Right cardiac atrium (tissue), 5 donors: ENCODE measurements at regions not wholly inside any gene's neighbourhood (a gene's known extent, or its start where the extent isn't known, plus 50 kb on each side); places are given as distances from the start of the nearest gene placed in this dataset.
"Not testable (repeated sequence)": the region's sequence is repeated elsewhere in the genome, so short reads cannot be mapped to it uniquely, and the experiment has no call there.

ENCODE experiments used
- ATAC-seq, 2 donors: fragments of 200-7000 bp; cut with Tn5 transposase; one replicate each; pipeline versions ENCODE4 v1.8.0 to v1.9.1; 2020; ENCODE audit warnings: moderate library complexity in 2 of 2, mild to moderate bottlenecking in 1 of 2
- DNase-seq, 3 donors: peaks; one replicate each; pipeline ENCODE4 v3.0.0-alpha.2; 2020
- H3K27ac ChIP-seq: one replicate; pipeline ENCODE4 v1.5.1; 2013; ENCODE audit warnings: mild to moderate bottlenecking, low read length, control low read depth, moderate library complexity
- H3K27me3 ChIP-seq: one replicate; pipeline ENCODE4 v1.6.1; 2013; ENCODE audit not compliant: control insufficient read depth, insufficient read depth
- H3K4me1 ChIP-seq: one replicate; pipeline ENCODE4 v1.6.1; 2013; ENCODE audit warnings: low read length; ENCODE audit not compliant: control insufficient read depth, insufficient read depth
- H3K4me3 ChIP-seq: one replicate; pipeline ENCODE4 v1.5.1; 2013; ENCODE audit warnings: low read length, control low read depth
- H3K9me3 ChIP-seq: one replicate; pipeline ENCODE4 v1.6.1; 2013; ENCODE audit warnings: low read length; ENCODE audit not compliant: control insufficient read depth
- WGBS: extraction: QIAGEN DNeasy Blood & Tissue Kit; methylation state at CpG from one replicate; pipeline ENCODE4 v1.1.7; 2013; 5-methylcytosine and 5-hydroxymethylcytosine counted together
- intact Hi-C, 4 donors: fragments of 100-400 bp; cut with DNase I; formaldehyde crosslinking; loops; one replicate each; pipeline versions ENCODE4 v1.11.0 to v1.14.0; 2022 to 2023
- donor health status: healthy with polysubstance abuse.
- donor health status: DM: no; HTN: yes; CAD: no.
- donor health status: DM: no; HTN: no; CAD: no.
- donor health status: DM: no; HTN: yes; CAD: no; lungs with severe emphysema.
- donor health status: DM: yes; HTN: yes; CAD: no.

DNA sequence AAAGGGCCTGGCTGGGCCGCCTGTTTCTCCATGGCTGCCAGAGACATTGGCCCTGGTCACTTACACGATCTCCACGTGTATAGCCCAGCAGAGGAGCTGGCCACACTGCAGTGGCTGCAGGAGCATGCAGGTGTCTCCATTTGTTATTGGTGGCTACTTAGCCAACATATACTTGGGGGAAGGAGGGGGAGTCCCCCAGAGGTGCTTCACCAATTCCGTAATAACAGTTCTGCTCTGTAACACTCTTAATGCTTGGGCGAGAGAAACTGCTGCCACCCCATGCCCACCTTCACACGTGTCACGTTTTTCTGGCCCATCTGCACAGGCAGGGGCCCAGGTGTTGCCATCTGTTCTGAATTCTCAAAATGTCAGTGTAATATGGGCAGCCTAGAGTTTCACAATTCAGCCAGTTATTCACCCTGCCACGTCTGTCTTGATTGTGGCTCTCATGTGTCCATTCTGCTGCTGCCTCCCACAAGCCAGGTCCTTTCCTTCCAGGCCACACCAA is 353.5 kb downstream of the BCL2L11 start:
- ATAC-seq, H3K27ac ChIP-seq, DNase-seq, H3K4me1 ChIP-seq, intact Hi-C loops, H3K4me3 ChIP-seq, H3K27me3 ChIP-seq, H3K9me3 ChIP-seq: not testable (repeated sequence)
- WGBS, result 92% methylated on average over 8 of the region's 8 CpGs

DNA sequence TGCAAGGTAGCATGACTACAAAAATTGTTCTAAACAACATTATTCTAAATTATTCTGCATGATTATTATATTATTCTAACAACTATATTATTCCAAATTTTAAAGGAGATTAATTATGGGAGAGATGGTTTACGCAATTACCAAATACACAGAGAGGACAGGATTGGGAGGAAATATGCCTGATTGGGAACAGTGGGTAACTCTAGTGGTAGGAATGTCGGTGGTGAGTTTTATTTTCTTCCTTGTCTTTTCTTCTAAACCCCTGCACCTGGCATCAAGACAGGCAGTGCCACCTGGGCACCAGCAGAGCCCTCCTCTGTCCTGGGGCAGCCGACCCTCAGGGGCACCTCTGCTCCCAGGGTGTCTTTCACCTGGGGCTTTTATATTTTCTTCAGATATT is 357.6 kb downstream of the BCL2L11 start:
- intact Hi-C loops, H3K4me1 ChIP-seq, H3K9me3 ChIP-seq, ATAC-seq, DNase-seq, H3K27me3 ChIP-seq, H3K27ac ChIP-seq, H3K4me3 ChIP-seq: not testable (repeated sequence)
- 89% methylated on average over 2 of the region's 3 CpGs for WGBS

DNA sequence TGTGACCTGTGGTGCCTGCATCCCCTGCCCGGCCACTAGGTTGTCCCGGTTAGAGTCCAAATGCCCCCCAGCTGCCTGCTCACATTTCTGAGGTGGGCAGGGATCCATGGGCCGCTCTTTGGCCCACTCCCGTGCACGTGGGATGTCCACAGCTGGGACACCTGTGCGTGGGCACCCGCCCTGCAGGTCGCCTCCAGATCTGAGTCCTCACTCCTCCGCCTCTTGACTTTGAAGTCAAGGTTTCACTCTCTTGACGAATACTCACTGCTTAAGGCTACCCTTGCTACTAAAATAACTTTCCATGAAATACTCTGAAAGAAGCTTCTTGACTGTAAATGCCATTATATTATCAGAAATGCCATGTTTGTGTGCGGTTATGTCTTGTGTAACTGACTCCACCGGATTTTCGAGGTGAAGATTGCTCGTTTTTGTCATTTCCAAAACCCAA is 358.2 kb downstream of the BCL2L11 start:
- H3K4me1 ChIP-seq, H3K27ac ChIP-seq, H3K9me3 ChIP-seq, H3K4me3 ChIP-seq, ATAC-seq, DNase-seq, H3K27me3 ChIP-seq, intact Hi-C loops: not testable (repeated sequence)
- WGBS, result 91% methylated on average over 12 of the region's 14 CpGs

DNA sequence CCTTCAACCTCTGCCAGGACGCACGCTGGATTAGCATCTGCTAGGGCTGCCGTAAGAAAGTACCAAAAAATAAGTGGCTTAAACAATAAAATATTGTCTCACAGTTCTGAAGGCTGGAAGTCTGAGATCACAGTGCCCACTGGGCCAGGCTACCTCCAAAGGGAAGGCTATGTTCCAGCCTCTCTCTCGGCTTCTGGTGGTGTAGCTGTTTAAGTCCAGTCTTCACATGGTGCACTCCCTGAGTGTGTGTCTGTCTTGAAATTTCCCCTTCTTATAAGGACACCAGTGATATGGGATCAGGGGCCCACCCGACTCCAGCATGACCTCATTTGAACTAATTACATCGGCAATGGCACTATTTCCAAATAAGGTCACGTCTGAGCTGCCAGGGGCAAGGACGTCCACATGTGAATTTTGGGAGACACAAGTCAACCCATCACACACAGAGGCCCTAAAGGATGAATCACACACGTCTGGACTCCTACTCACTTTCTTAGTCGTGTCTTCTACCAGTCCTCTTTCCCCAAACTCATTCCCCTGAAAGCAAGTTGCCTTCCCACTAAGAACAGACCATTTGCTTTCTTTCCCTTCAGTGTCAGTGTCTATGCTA is 359.4 kb downstream of the BCL2L11 start:
- H3K4me1 ChIP-seq, H3K4me3 ChIP-seq, H3K27ac ChIP-seq, DNase-seq, intact Hi-C loops, H3K9me3 ChIP-seq, H3K27me3 ChIP-seq: not testable (repeated sequence)
- WGBS, result 80% methylated on average over 10 of the region's 10 CpGs
- peak in 1 of 2 donors; percentile 55 for ATAC-seq

DNA sequence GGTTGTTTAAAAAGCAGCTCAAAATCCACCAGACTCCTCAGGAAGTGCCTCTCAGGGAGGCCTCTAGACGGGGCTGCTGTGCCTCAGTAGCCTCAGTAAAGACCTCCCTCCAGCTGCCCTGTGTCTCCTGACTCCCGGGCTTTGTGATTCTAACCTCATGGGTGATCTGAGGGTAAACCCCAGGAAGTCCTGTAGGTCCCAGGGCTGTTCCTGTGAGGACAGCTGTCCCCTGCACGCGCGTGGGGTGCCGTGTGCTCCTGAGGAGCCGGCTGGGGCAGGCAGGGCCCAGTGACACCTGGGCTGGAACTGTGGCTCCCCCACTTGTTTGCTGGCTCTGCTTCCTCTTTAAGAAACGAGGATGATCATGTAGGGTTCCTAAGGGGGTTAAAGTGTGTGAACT is 359.9 kb downstream of the BCL2L11 start:
- DNase-seq, intact Hi-C loops, H3K4me1 ChIP-seq, H3K27ac ChIP-seq, H3K9me3 ChIP-seq, H3K4me3 ChIP-seq, H3K27me3 ChIP-seq: not testable (repeated sequence)
- 72% methylated on average over 8 of the region's 8 CpGs for WGBS
- peak; percentile 9 to 35 for ATAC-seq

DNA sequence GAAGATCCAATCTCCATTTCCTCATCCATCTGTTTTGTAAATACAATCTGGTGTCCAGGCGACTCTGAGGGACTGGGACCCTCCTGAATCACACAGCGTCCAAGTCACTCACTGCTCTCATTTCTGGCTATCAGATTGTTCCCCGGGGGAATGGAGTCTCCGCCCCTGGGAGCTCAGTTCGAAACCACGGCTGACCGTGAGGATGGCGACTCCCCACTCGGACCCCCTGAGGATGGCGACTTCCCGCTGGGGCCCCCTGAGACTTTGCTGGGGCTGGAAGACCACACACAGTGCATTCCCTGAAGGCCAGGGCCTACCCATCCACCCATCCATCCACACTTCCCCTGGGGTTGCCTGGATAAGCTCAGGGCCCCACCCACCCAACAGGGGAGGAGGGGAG is 360.5 kb downstream of the BCL2L11 start:
- H3K27ac ChIP-seq, intact Hi-C loops, H3K4me3 ChIP-seq, H3K27me3 ChIP-seq, ATAC-seq, H3K4me1 ChIP-seq, H3K9me3 ChIP-seq: not testable (repeated sequence)
- 66% methylated on average over 10 of the region's 11 CpGs for WGBS
- peak in 2 of 3 donors; percentile 36 to 50 for DNase-seq

DNA sequence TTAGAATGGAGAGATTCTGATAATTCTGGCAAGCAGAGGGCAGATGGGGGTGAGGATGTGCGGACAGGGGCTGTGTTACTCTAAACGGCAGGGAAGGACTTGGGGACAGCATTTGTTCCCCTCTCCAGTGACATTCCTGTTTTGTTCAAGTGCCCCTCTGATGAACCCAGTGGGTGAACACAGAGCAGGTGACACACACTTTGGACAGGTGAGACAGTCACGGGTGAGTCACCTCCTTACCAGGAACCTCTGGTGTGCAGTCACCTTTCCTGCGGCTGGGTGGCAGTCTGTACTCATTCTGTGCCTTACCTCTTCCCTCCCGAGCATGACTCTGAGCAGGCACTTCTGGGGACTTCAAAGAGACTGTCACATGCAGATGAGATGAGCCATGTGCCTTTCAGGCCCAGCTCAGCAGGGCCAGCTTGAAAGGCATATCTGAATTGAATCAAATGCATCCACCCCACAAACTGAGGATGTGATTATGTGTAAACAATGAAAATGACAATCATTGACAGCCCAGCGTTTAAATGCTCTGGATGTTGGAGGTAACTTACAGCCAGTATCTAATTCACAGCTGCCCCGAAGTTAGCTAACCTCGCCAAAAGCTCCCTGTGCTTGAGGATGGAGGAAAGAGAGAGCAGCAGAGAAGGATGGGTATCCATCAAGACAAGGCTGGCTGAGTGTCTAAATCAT is 362.4 kb downstream of the BCL2L11 start:
- DNase-seq, H3K27me3 ChIP-seq, H3K4me1 ChIP-seq, intact Hi-C loops, H3K4me3 ChIP-seq, H3K9me3 ChIP-seq, H3K27ac ChIP-seq: not testable (repeated sequence)
- peak; percentile 28 to 45 for ATAC-seq
- WGBS, result 91% methylated on average over 5 of the region's 8 CpGs

DNA sequence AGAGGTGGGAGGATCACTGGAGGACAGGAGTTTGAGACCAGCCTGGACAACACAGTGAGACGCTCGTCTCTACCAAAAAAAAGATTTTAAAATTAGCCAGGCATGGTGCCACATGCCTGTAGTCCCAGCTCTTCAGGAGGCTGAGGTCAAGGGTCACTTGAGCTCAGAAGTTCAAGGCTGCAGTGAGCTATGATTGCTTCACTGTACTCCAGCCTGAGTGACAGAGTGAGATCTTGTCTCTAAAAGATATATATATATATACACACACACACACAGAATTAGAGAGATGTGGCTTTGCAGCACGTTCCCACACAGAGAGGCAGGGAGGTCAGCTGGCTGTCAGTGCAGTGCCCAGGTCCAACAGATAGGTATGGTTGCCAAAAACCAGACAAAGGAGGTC is 363.4 kb downstream of the BCL2L11 start:
- H3K4me3 ChIP-seq, H3K9me3 ChIP-seq, ATAC-seq, DNase-seq, H3K27me3 ChIP-seq, H3K27ac ChIP-seq, H3K4me1 ChIP-seq, intact Hi-C loops: not testable (repeated sequence)
- WGBS, result 81% methylated on average over 1 of the region's 3 CpGs

DNA sequence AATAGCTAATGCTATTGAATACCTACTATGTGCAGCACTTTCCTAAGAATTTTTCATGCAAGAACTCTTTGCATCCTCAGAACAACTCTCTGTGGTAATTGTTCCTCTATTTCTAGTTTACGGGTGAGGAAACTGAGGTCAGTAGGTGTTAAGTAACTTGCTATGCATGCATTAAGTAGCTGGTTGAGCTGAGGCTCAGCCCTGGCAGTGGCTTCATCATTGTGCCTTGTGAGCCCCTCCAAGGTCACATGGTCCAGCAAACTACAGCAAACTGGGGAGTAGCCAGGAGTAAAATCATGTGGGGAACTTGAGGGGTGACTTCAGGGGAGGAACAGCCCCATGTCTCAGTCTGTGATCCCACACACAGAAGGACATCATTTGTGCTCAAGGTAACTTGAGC is 365.2 kb downstream of the BCL2L11 start:
- ATAC-seq, result not testable (repeated sequence)

DNA sequence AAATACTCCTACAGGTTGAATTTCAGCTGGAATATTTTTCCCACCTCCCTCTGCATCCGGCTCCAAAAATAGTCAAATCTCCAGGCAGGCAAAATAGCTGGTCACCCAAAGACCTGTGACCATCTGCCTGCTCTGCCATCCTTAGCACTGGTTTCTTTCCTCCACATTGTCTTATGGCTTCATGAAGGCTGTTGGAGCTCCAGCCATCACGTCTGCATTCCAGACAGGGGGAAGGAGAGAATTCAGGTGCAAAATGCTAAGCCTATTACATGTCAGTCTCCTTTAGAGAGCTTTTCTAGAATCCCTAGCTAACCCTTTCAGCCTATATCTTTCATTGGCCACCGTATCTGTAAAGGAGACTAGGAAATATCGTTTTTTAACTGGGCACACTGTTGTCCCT is 367.7 kb downstream of the BCL2L11 start:
- WGBS, result 96% methylated on average over 4 of the region's 4 CpGs
- ATAC-seq, intact Hi-C loops, H3K27ac ChIP-seq, DNase-seq, H3K27me3 ChIP-seq, H3K9me3 ChIP-seq, H3K4me1 ChIP-seq, H3K4me3 ChIP-seq: not testable (repeated sequence)

More for the DNA sequence above, 365.2 kb downstream of the BCL2L11 start:
- WGBS, result 71% methylated on average over 1 of the region's 1 CpG
- H3K9me3 ChIP-seq, H3K27ac ChIP-seq, H3K4me1 ChIP-seq, H3K27me3 ChIP-seq, H3K4me3 ChIP-seq, intact Hi-C loops: not testable (repeated sequence)
- DNase-seq, result peak in 1 of 3 donors; percentile 45

DNA sequence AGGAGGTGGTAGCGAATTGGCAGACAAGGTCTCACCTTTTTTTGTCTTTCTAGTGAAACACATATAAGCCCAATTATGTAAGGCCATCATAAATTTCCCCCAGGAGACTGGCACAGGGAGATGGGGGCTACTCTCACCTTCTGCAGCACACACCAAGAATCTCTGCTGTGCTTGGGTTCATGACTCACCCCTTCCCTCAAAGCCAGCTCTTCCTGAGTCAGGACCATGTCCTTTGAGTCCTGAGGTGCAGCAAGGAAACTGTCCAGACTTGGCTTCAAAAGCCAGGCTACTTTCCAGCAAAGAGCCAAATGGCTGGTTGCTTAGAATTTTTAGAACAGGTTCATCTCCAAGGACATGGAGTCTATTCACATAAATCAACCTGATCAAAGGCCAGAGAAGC is 368.7 kb downstream of the BCL2L11 start:
- not testable (repeated sequence) for ATAC-seq, DNase-seq, H3K9me3 ChIP-seq

More for the DNA sequence above, 368.7 kb downstream of the BCL2L11 start:
- H3K27ac ChIP-seq, H3K4me3 ChIP-seq, H3K27me3 ChIP-seq, intact Hi-C loops, H3K4me1 ChIP-seq: not testable (repeated sequence)
- no CpG with 5 or more reads among the region's 1 CpG for WGBS
